ENCODE measurements at regions not wholly inside any gene's neighbourhood (a gene's known extent, or its start where the extent isn't known, plus 50 kb on each side); places are given as distances from the start of the nearest gene placed in this dataset.

GRCh38 chr2:234399451-234400246 is 97.2 kb downstream of the ARL4C start (continued):
- TF ChIP-seq IKZF1 (IDR thresholded peaks at IDR 0.05) (no peak), ATF6 (CRISPR knock-in tag; conservative IDR thresholded peaks at IDR 0.05) (no peak), CBFB (CRISPR knock-in tag; IDR thresholded peaks at IDR 0.05) (no peak), SP4 (CRISPR knock-in tag; IDR thresholded peaks at IDR 0.05) (no peak), SRY (CRISPR knock-in tag; IDR thresholded peaks at IDR 0.05) (no peak), RARG (CRISPR knock-in tag; IDR thresholded peaks at IDR 0.05; ENCODE audit: low read depth) (no peak)

- no peak for FAIRE-seq
- no peaks in the 10 kb centered on the region for H4K20me1 ChIP-seq (ENCODE audit: insufficient read depth, low read length)
- H3K4me3 ChIP-seq (replicated peaks in 1 of 3; ENCODE audit: insufficient read depth in 1 of 3, low read depth in 2 of 3, low read length in 3 of 3) = no peak overlapping the region
- no peaks in the 10 kb centered on the region for H3K4me1 ChIP-seq (ENCODE audit: insufficient read depth, low read length)
- no peak for DNase-seq (ENCODE audit: low spot score)
- H3K4me2 ChIP-seq (ENCODE audit: low read depth, low read length) = no peak overlapping the region
- H3K79me2 ChIP-seq (ENCODE audit: insufficient read depth, low read length) = no peaks in the 10 kb centered on the region
- intact Hi-C loops (cut with micrococcal nuclease; ENCODE audit: unreplicated experiment) = no loop called here
- 0 out of 5 replicates have a peak, but pooled peaks cover 0 to 12% of the 10 kb centered on the region in 2 experiments for H3K27me3 ChIP-seq (ENCODE audit: control insufficient read depth in 1 of 2, insufficient read depth in 2 of 2, low read length in 2 of 2)
- no peaks in the 10 kb centered on the region for H3K9me3 ChIP-seq (ENCODE audit: low read length)
- ChIA-PET POLR2A (no interaction called here), CTCF (ENCODE audit: low intra/inter-chr PET ratio, low total read pairs) (no interaction called here)
- in situ Hi-C loops (cut with HindIII; ENCODE audit: extremely low pct_ligation_motif_present, low pct_unique_long_range_greater_than_20kb) = no loop called here
- H3K9ac ChIP-seq (ENCODE audit: insufficient read depth, low read depth, low read length) = no peak overlapping the region
- H3K27ac ChIP-seq (ENCODE audit: extremely low read length, insufficient read depth, low read length) = no peak overlapping the region
- BruUV-seq (replicated peaks) = no TSS peak
- ATAC-seq = no peak
- H2AFZ ChIP-seq (ENCODE audit: low read length) = no peak overlapping the region
- 45% methylated on average over 3 of the region's 3 CpGs for WGBS (ENCODE audit: low lambda C conversion rate)
- no peaks in the 10 kb centered on the region for H3K36me3 ChIP-seq (replicated peaks in 1 of 2; ENCODE audit: control insufficient read depth in 1 of 2, insufficient read depth in 2 of 2, low read length in 2 of 2)
- TF ChIP-seq MIER3 (CRISPR knock-in tag; IDR thresholded peaks at IDR 0.05; ENCODE audit: borderline replicate concordance) = no peak
- TF ChIP-seq AKAP8 (CRISPR knock-in tag; IDR thresholded peaks at IDR 0.05) = no peak
- TF ChIP-seq ERF (CRISPR knock-in tag; IDR thresholded peaks at IDR 0.05) = no peak
- TF ChIP-seq KDM5B (CRISPR knock-in tag; IDR thresholded peaks at IDR 0.05; ENCODE audit: borderline replicate concordance) = no peak
- TF ChIP-seq ZBTB1 (CRISPR knock-in tag; IDR thresholded peaks at IDR 0.05; ENCODE audit: borderline replicate concordance) = no peak
Observed at GRCh38 chr2:234398531-234398930, 98.3 kb downstream of the ARL4C start.

All from HepG2 (cell line).